ENCODE measurements at regions not wholly inside any gene's neighbourhood (a gene's known extent, or its start where the extent isn't known, plus 50 kb on each side); places are given as distances from the start of the nearest gene placed in this dataset.

GRCh38 chr17:13265311-13265710 lies 247.5 kb upstream of the ELAC2 start:
- H3K36me3 Mint-ChIP-seq (ENCODE audit: insufficient read depth in 1 of 3, low read depth in 3 of 3) = no peaks in the 10 kb centered on the region; a peak in 1 of 7 replicates
- H3K4me3 Mint-ChIP-seq = no peak overlapping the region
- H4K91ac ChIP-seq (ENCODE audit: insufficient read length, low read depth, low read length) = no peak overlapping the region
- no peaks in the 10 kb centered on the region for H3K23me2 ChIP-seq (ENCODE audit: insufficient read length, low read depth, low read length, poor library complexity, severe bottlenecking)
- H4K20me1 ChIP-seq (ENCODE audit: control insufficient read depth, insufficient read depth, insufficient read length) = no peaks in the 10 kb centered on the region
- H4K8ac ChIP-seq (replicated peaks; ENCODE audit: insufficient read length, low read depth, low read length) = no peak overlapping the region
- no peaks in the 10 kb centered on the region for H3K27me3 ChIP-seq (ENCODE audit: insufficient read depth, low read length)
- no peak overlapping the region for H2AK5ac ChIP-seq (ENCODE audit: insufficient read length, low read length)
- H3K4me1 ChIP-seq (ENCODE audit: insufficient read depth, low read length) = no peaks in the 10 kb centered on the region
- no peak overlapping the region for H2BK12ac ChIP-seq (ENCODE audit: insufficient read length, low read depth, low read length)
- no peak for TF ChIP-seq CTCF (conservative IDR thresholded peaks at IDR 0.05)
- no peak for DNase-seq
- H3K27ac ChIP-seq (ENCODE audit: insufficient read length, low read depth, low read length) = no peak overlapping the region
- H2BK120ac ChIP-seq (ENCODE audit: low read depth, low read length, poor library complexity, severe bottlenecking) = no peak overlapping the region
- no peaks in the 10 kb centered on the region for H3K9me3 ChIP-seq (ENCODE audit: control insufficient read depth, low read depth, low read length)
- no peak overlapping the region for H3K23ac ChIP-seq (ENCODE audit: insufficient read length, low read depth, low read length)
- H3T11ph ChIP-seq (ENCODE audit: low read length) = no peak overlapping the region
- H3K4me2 ChIP-seq (ENCODE audit: insufficient read depth, insufficient read length, low read length) = no peak overlapping the region
- H2BK15ac ChIP-seq (ENCODE audit: low read depth, low read length) = no peak overlapping the region
- H3K27me3 Mint-ChIP-seq (ENCODE audit: low read depth) = peaks cover 1% of the 10 kb centered on the region; the same call in 1 of the 2 replicates
- no peak overlapping the region for H3K14ac ChIP-seq (ENCODE audit: insufficient read depth, low read length)
- no peak overlapping the region for H4K5ac ChIP-seq (ENCODE audit: insufficient read length, low read depth, low read length)
- no peak overlapping the region for H3K18ac ChIP-seq (ENCODE audit: insufficient read length, low read depth, low read length)
- H3K79me1 ChIP-seq (ENCODE audit: insufficient read depth, low read depth, low read length, poor library complexity, severe bottlenecking) = no peaks in the 10 kb centered on the region
- H2BK20ac ChIP-seq (ENCODE audit: low read depth, low read length, poor library complexity, severe bottlenecking) = no peak overlapping the region
- H3K9ac ChIP-seq (ENCODE audit: extremely low read depth, insufficient read length, low read length) = no peak overlapping the region
- no peak overlapping the region for H2AFZ ChIP-seq (ENCODE audit: low read length)
- no CpG with 5 or more reads among the region's 2 CpGs for WGBS (ENCODE audit: extremely low coverage, insufficient read length, low lambda C conversion rate)
- H3K4me1 Mint-ChIP-seq = peaks cover 7 to 17% of the 10 kb centered on the region in 2 experiments
- no peaks in the 10 kb centered on the region; a peak in 1 of 5 replicates for H3K9me3 Mint-ChIP-seq
- no peak overlapping the region for H3K27ac Mint-ChIP-seq
- no peak overlapping the region for H3K4ac ChIP-seq (ENCODE audit: low read depth, low read length)
- no peaks in the 10 kb centered on the region for H3K79me2 ChIP-seq (ENCODE audit: insufficient read depth, low read length)
- H3K56ac ChIP-seq (ENCODE audit: insufficient read length, low read depth, low read length) = no peak overlapping the region
- H2BK5ac ChIP-seq (ENCODE audit: insufficient read length, low read length) = no peak overlapping the region

Measured in H9 (cell line).